ENCODE measurements at regions not wholly inside any gene's neighbourhood (a gene's known extent, or its start where the extent isn't known, plus 50 kb on each side); places are given as distances from the start of the nearest gene placed in this dataset.

DNA sequence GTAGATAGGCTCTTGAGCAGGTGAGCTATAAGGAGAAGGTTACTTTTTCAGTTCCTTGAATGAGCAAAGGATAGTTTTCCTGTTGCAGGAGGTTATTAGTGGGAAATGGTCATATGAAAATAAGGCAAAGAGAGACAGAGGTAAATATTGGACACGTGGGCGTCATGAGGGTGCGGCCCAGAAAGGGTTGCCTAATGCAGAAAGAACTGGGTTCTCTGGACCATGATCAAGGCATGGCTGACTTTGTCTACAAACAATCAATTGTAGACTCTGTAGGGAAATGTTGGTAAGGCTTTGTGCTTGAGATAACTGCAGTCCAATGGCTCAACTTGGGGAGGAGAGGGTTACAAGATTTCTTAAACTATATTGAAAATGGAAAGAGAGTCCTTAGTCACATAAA, 585.8 kb downstream of the BCL11A start:
- DNase-seq (no peak), ATAC-seq (ENCODE audit: low read depth) (no peak)
- no peak overlapping the region for H3K4me3 ChIP-seq (ENCODE audit: control extremely low read depth in 1 of 5, extremely low read depth in 1 of 5, insufficient read depth in 1 of 5, low read depth in 2 of 5, low read length in 4 of 5)
- no peaks in the 10 kb centered on the region for H3K27me3 ChIP-seq (replicated peaks in 1 of 4; ENCODE audit: control extremely low read depth in 1 of 4, control insufficient read depth in 3 of 4, insufficient read depth in 4 of 4, low read length in 3 of 4)
- H3K9me3 ChIP-seq (ENCODE audit: control extremely low read depth in 1 of 3, control insufficient read depth in 2 of 3, insufficient read depth in 1 of 3, low read length in 2 of 3), result no peaks in the 10 kb centered on the region
- H3K27ac ChIP-seq (ENCODE audit: low read length in 2 of 2), result no peak overlapping the region
- no peak overlapping the region for H3K4me2 ChIP-seq (replicated peaks; ENCODE audit: low read depth, low read length, poor library complexity, severe bottlenecking)
- intact Hi-C loops (cut with micrococcal nuclease), result no loop called here
- Mint-ChIP-seq H3K4me3 (no peak overlapping the region), H3K9me3 (ENCODE audit: insufficient read depth) (no peaks in the 10 kb centered on the region), H3K4me1 (peaks cover 2% of the 10 kb centered on the region), H3K27me3 (no peaks in the 10 kb centered on the region), H3K27ac (no peak overlapping the region)
- no peak for TF ChIP-seq EZH2 (IDR thresholded peaks at IDR 0.05; ENCODE audit: borderline replicate concordance, insufficient read depth, low read depth, low read length, poor library complexity, severe bottlenecking)
- TF ChIP-seq, protein P1, sequence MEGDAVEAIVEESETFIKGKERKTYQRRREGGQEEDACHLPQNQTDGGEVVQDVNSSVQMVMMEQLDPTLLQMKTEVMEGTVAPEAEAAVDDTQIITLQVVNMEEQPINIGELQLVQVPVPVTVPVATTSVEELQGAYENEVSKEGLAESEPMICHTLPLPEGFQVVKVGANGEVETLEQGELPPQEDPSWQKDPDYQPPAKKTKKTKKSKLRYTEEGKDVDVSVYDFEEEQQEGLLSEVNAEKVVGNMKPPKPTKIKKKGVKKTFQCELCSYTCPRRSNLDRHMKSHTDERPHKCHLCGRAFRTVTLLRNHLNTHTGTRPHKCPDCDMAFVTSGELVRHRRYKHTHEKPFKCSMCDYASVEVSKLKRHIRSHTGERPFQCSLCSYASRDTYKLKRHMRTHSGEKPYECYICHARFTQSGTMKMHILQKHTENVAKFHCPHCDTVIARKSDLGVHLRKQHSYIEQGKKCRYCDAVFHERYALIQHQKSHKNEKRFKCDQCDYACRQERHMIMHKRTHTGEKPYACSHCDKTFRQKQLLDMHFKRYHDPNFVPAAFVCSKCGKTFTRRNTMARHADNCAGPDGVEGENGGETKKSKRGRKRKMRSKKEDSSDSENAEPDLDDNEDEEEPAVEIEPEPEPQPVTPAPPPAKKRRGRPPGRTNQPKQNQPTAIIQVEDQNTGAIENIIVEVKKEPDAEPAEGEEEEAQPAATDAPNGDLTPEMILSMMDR (IDR thresholded peaks at IDR 0.05), result no peak
- no peaks in the 10 kb centered on the region for H4K20me1 ChIP-seq (ENCODE audit: control insufficient read depth, insufficient read depth, low read length, poor library complexity, severe bottlenecking)
- no peaks in the 10 kb centered on the region for H3K4me1 ChIP-seq (ENCODE audit: control insufficient read depth in 2 of 2, insufficient read depth in 2 of 2, low read length in 2 of 2)
- CTCF ChIA-PET, result interaction anchor here (1.0 kb wide), 1 partner anchor 8 kb away, joined by 3 read pairs; no protein-coding TSS in a partner anchor
- H3K9ac ChIP-seq (ENCODE audit: low read length), result no peak overlapping the region
- H2AFZ ChIP-seq (ENCODE audit: insufficient read depth, low read depth, low read length, poor library complexity, severe bottlenecking), result no peak overlapping the region
- H3K36me3 ChIP-seq (replicated peaks in 1 of 2; ENCODE audit: control extremely low read depth in 1 of 2, control insufficient read depth in 1 of 2, extremely low read depth in 1 of 2, insufficient read depth in 2 of 2, low read length in 1 of 2), result no peaks in the 10 kb centered on the region
- no peaks in the 10 kb centered on the region for H3K79me2 ChIP-seq (ENCODE audit: control insufficient read depth, insufficient read depth, low read length)
- POLR2A ChIA-PET, result no interaction called here
- 100% methylated on average over 3 of the region's 3 CpGs for WGBS (ENCODE audit: insufficient coverage)

DNA sequence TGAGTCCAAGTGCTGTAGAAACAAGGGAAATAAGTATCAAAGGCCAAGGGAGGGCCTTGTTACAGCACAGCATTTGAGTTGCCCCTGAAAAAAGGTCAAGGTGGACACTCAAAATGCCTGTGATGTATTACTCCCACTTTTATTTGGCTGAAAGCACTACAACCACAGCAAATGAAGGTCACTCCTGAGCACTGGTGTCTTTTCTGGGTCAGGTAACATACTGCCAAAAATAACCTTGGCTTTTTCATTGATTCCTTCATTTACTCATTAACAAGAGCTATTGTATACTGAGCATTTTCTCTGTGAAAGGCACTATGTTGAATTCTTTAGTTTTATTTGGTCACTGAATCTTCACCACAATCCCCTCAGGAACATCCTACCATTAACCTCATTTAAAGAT, 590.3 kb downstream of the BCL11A start:
- Mint-ChIP-seq H3K4me3 (no peak overlapping the region), H3K9me3 (ENCODE audit: insufficient read depth) (no peaks in the 10 kb centered on the region), H3K27ac (no peak overlapping the region), H3K27me3 (no peaks in the 10 kb centered on the region), H3K4me1 (peaks cover 13% of the 10 kb centered on the region)
- DNase-seq (no peak), ATAC-seq (ENCODE audit: low read depth) (no peak)
- Histone ChIP-seq H3K9ac (ENCODE audit: low read length) (no peak overlapping the region), H3K27ac (ENCODE audit: low read length in 2 of 2) (no peak overlapping the region), H3K79me2 (ENCODE audit: control insufficient read depth, insufficient read depth, low read length) (no peaks in the 10 kb centered on the region), H3K4me1 (ENCODE audit: control insufficient read depth in 2 of 2, insufficient read depth in 2 of 2, low read length in 2 of 2) (peaks cover 0 to 6% of the 10 kb centered on the region in 2 donors), H3K4me3 (ENCODE audit: control extremely low read depth in 1 of 5, extremely low read depth in 1 of 5, insufficient read depth in 1 of 5, low read depth in 2 of 5, low read length in 4 of 5) (no peak overlapping the region), H3K4me2 (replicated peaks; ENCODE audit: low read depth, low read length, poor library complexity, severe bottlenecking) (no peak overlapping the region), H2AFZ (ENCODE audit: insufficient read depth, low read depth, low read length, poor library complexity, severe bottlenecking) (no peak overlapping the region), H3K27me3 (replicated peaks in 1 of 4; ENCODE audit: control extremely low read depth in 1 of 4, control insufficient read depth in 3 of 4, insufficient read depth in 4 of 4, low read length in 3 of 4) (no peaks in the 10 kb centered on the region), H4K20me1 (ENCODE audit: control insufficient read depth, insufficient read depth, low read length, poor library complexity, severe bottlenecking) (no peaks in the 10 kb centered on the region), H3K36me3 (replicated peaks in 1 of 2; ENCODE audit: control extremely low read depth in 1 of 2, control insufficient read depth in 1 of 2, extremely low read depth in 1 of 2, insufficient read depth in 2 of 2, low read length in 1 of 2) (no peaks in the 10 kb centered on the region), H3K9me3 (ENCODE audit: control extremely low read depth in 1 of 3, control insufficient read depth in 2 of 3, insufficient read depth in 1 of 3, low read length in 2 of 3) (no peaks in the 10 kb centered on the region)
- POLR2A ChIA-PET, result no interaction called here
- TF ChIP-seq, protein P1 (IDR thresholded peaks at IDR 0.05), result no peak
- no peak for TF ChIP-seq EZH2 (IDR thresholded peaks at IDR 0.05; ENCODE audit: borderline replicate concordance, insufficient read depth, low read depth, low read length, poor library complexity, severe bottlenecking)
- CTCF ChIA-PET, result interaction anchor here (0.6 kb wide), 1 partner anchor 14 kb away, joined by 4 read pairs; no protein-coding TSS in a partner anchor
- intact Hi-C loops (cut with micrococcal nuclease), result no loop called here
